ENCODE measurements at regions not wholly inside any gene's neighbourhood (a gene's known extent, or its start where the extent isn't known, plus 50 kb on each side); places are given as distances from the start of the nearest gene placed in this dataset.

- TF ChIP-seq EZH2 (IDR thresholded peaks at IDR 0.05), result no peak
- TF ChIP-seq CTCF (IDR thresholded peaks at IDR 0.05), result no peak
Measured at GRCh38 chr17:56675876-56676660, 82.6 kb downstream of the NOG start.
